H1 (cell line): ENCODE measurements at regions not wholly inside any gene's neighbourhood (a gene's known extent, or its start where the extent isn't known, plus 50 kb on each side); places are given as distances from the start of the nearest gene placed in this dataset.

Experiments
- CTCF ChIA-PET: fragments of 300-600 bp; sonication (Branson Sonifier 250); formaldehyde crosslinking; loops from one replicate; lab custom pipeline; 2021; ENCODE audit not compliant: partially characterized antibody; lab: Charles Lee
- POLR2A ChIA-PET: fragments of 300-600 bp; sonication (Branson Sonifier 250); formaldehyde crosslinking; loops from one replicate; lab custom pipeline; 2021; ENCODE audit warnings: inconsistent platforms; ENCODE audit not compliant: partially characterized antibody; lab: Charles Lee
- DNase-seq, 2 experiments: peaks; one replicate each; pipeline versions ENCODE4 v3.0.0 to v3.0.0-alpha.2; 2010 to 2022; ENCODE audit warnings: low spot score in 2 of 2, low read depth in 1 of 2, mixed read lengths in 1 of 2
- FAIRE-seq: peaks from 2 replicates; lab custom pipeline; 2011; peaks lifted over from hg19 to GRCh38; lab: Jason Lieb, UNC
- H2AFZ ChIP-seq: 2 replicates; pipeline ENCODE4 v1.8.1; 2012; ENCODE audit warnings: low read length, inconsistent platforms
- H2AK5ac ChIP-seq: 2 replicates; pipeline ENCODE4 v1.6.1; 2013; ENCODE audit warnings: low read depth, low read length
- H2BK120ac ChIP-seq: replicated peaks from 2 replicates; pipeline ENCODE3; 2013; ENCODE audit warnings: low read depth, low read length, inconsistent platforms
- H2BK12ac ChIP-seq: 2 replicates; pipeline ENCODE4 v1.6.1; 2013; ENCODE audit warnings: low read depth, low read length
- H2BK15ac ChIP-seq: 2 replicates; pipeline ENCODE4 v1.6.1; 2013; ENCODE audit warnings: low read length
- H2BK20ac ChIP-seq: 2 replicates; pipeline ENCODE4 v1.6.1; 2013; ENCODE audit warnings: low read length
- H2BK5ac ChIP-seq: 2 replicates; pipeline ENCODE4 v1.6.1; 2013; ENCODE audit warnings: low read depth, low read length
- H3K14ac ChIP-seq: 2 replicates; pipeline ENCODE4 v1.6.1; 2013; ENCODE audit warnings: inconsistent platforms; ENCODE audit not compliant: insufficient read length
- H3K18ac ChIP-seq: 2 replicates; pipeline ENCODE4 v1.6.1; 2013; ENCODE audit warnings: low read length; ENCODE audit errors: extremely low read depth
- H3K23ac ChIP-seq: 2 replicates; pipeline ENCODE4 v1.6.1; 2013; ENCODE audit warnings: inconsistent platforms; ENCODE audit not compliant: insufficient read length
- H3K23me2 ChIP-seq: 2 replicates; pipeline ENCODE4 v1.6.1; 2013; ENCODE audit warnings: low read depth, low read length
- H3K27ac ChIP-seq: 2 replicates; pipeline ENCODE4 v1.6.1; 2011; ENCODE audit warnings: low read depth, low read length, inconsistent platforms
- H3K27me3 ChIP-seq, 4 experiments: replicated peaks in 1 of 4; 1 replicate in 1 of 4; 2 replicates in 3 of 4; pipeline versions ENCODE4 v1.6.1 to v1.8.1; 2011 to 2013; ENCODE audit warnings: low read length in 3 of 4, mild to moderate bottlenecking in 3 of 4, inconsistent platforms in 2 of 4, mixed read lengths in 2 of 4, moderate library complexity in 1 of 4; ENCODE audit not compliant: control insufficient read depth in 3 of 4, insufficient read depth in 3 of 4; ENCODE audit errors: extremely low read depth in 1 of 4
- H3K36me3 ChIP-seq, 4 experiments: 2 replicates each; pipeline versions ENCODE4 v1.6.1 to v1.8.1; 2011 to 2013; ENCODE audit warnings: mild to moderate bottlenecking in 4 of 4, low read length in 3 of 4, moderate library complexity in 2 of 4, control low read depth in 1 of 4, inconsistent platforms in 1 of 4; ENCODE audit not compliant: insufficient read depth in 4 of 4, control insufficient read depth in 2 of 4
- H3K4ac ChIP-seq: replicated peaks from 2 replicates; pipeline ENCODE3; 2013; ENCODE audit warnings: low read length, low read depth, mixed read lengths, inconsistent platforms; ENCODE audit not compliant: insufficient read length
- H3K4me1 ChIP-seq, 4 experiments: replicated peaks in 1 of 4; 1 replicate in 1 of 4; 2 replicates in 3 of 4; pipeline versions ENCODE4 v1.6.1 to v1.8.1; 2011 to 2013; ENCODE audit warnings: low read length in 3 of 4, inconsistent platforms in 2 of 4, mixed read lengths in 1 of 4; ENCODE audit not compliant: insufficient read depth in 4 of 4, control insufficient read depth in 3 of 4
- H3K4me2 ChIP-seq, 2 experiments: 2 replicates each; pipeline versions ENCODE4 v1.6.1 to v1.8.1; 2011 to 2013; ENCODE audit warnings: low read depth in 2 of 2, low read length in 2 of 2, control low read depth in 1 of 2, inconsistent platforms in 1 of 2, mild to moderate bottlenecking in 1 of 2; ENCODE audit not compliant: insufficient read depth in 1 of 2
- H3K4me3 ChIP-seq, 4 experiments: fragments of 200-600, 300-600 bp in 1 of 4; sonication (generic), shearing (Covaris generic), sonication (Bioruptor Twin) in 1 of 4; 2 replicates each; pipeline versions ENCODE4 v1.5.1 to v1.8.1; 2011 to 2016; ENCODE audit warnings: low read length in 4 of 4, low read depth in 3 of 4, control low read depth in 2 of 4, inconsistent platforms in 2 of 4, mild to moderate bottlenecking in 2 of 4, mixed read lengths in 1 of 4, moderate library complexity in 1 of 4; ENCODE audit not compliant: insufficient read depth in 2 of 4; ENCODE audit errors: extremely low read depth in 1 of 4
- H3K56ac ChIP-seq: replicated peaks from 2 replicates; pipeline ENCODE3; 2013; ENCODE audit warnings: low read depth, mild to moderate bottlenecking, mixed read lengths, low read length, inconsistent platforms; ENCODE audit not compliant: insufficient read length
- H3K79me1 ChIP-seq: 2 replicates; pipeline ENCODE4 v1.6.1; 2013; ENCODE audit warnings: low read depth, low read length, control low read depth
- H3K79me2 ChIP-seq, 2 experiments: 2 replicates each; pipeline versions ENCODE4 v1.6.1 to v1.8.1; 2012 to 2013; ENCODE audit warnings: low read length in 2 of 2, mild to moderate bottlenecking in 2 of 2, inconsistent platforms in 1 of 2; ENCODE audit not compliant: insufficient read depth in 2 of 2, control insufficient read depth in 1 of 2
- H3K9ac ChIP-seq, 4 experiments: replicated peaks in 1 of 4; 1 replicate in 1 of 4; 2 replicates in 3 of 4; pipeline versions ENCODE4 v1.6.1 to v1.8.1; 2011 to 2013; ENCODE audit warnings: low read depth in 3 of 4, low read length in 3 of 4, control low read depth in 2 of 4, mild to moderate bottlenecking in 2 of 4, moderate library complexity in 2 of 4, inconsistent platforms in 1 of 4; ENCODE audit errors: extremely low read depth in 1 of 4
- H3K9me3 ChIP-seq, 2 experiments: 2 replicates each; pipeline versions ENCODE4 v1.6.1 to v1.8.1; 2012 to 2013; ENCODE audit warnings: mild to moderate bottlenecking in 2 of 2, moderate library complexity in 2 of 2, control low read depth in 1 of 2, inconsistent platforms in 1 of 2, low read depth in 1 of 2, low read length in 1 of 2, mixed read lengths in 1 of 2; ENCODE audit not compliant: insufficient read depth in 2 of 2
- H4K20me1 ChIP-seq, 2 experiments: replicated peaks in 1 of 2; 2 replicates each; pipeline versions ENCODE3 to v1.8.1; 2011 to 2013; ENCODE audit warnings: inconsistent platforms in 2 of 2, low read length in 2 of 2, mild to moderate bottlenecking in 1 of 2; ENCODE audit not compliant: insufficient read depth in 2 of 2, control insufficient read depth in 1 of 2
- H4K5ac ChIP-seq: 2 replicates; pipeline ENCODE4 v1.6.1; 2013; ENCODE audit warnings: low read length, low read depth, mixed read lengths, inconsistent platforms; ENCODE audit not compliant: insufficient read length
- H4K8ac ChIP-seq: 2 replicates; pipeline ENCODE4 v1.8.0; 2013; ENCODE audit warnings: mild to moderate bottlenecking, moderate library complexity, low read length, inconsistent platforms; ENCODE audit not compliant: insufficient read depth; ENCODE audit errors: extremely low read depth
- H4K91ac ChIP-seq: replicated peaks from 2 replicates; pipeline ENCODE3; 2013; ENCODE audit warnings: low read length, mixed read lengths, inconsistent platforms; ENCODE audit not compliant: insufficient read length
- MAX ChIP-seq: IDR thresholded peaks from 2 replicates; pipeline ENCODE4 v1.6.1; 2012; ENCODE audit warnings: inconsistent platforms
- WGBS, 2 experiments: shearing (Covaris generic) in 1 of 2; methylation state at CpG; one replicate each; pipeline versions ENCODE4 v1.1.6 to v1.1.7; 2013 to 2015; ENCODE audit warnings: low lambda C conversion rate in 2 of 2, mixed read lengths in 2 of 2, inconsistent platforms in 1 of 2, low coverage in 1 of 2, missing lambda C conversion rate in 1 of 2; ENCODE audit not compliant: insufficient replicate concordance in 2 of 2, insufficient coverage in 1 of 2, insufficient read length in 1 of 2; ENCODE audit errors: extremely low coverage in 1 of 2, missing lambda C conversion rate in 1 of 2; 5-methylcytosine and 5-hydroxymethylcytosine counted together

GRCh38 chr2:120817956-120818325 lies 82.3 kb downstream of the GLI2 start:
- no peak overlapping the region; the same call in 1 of the 2 replicates for H3K18ac ChIP-seq
- H3K56ac ChIP-seq = no peak overlapping the region
- H3K4me1 ChIP-seq = peaks cover 0 to 17% (median 11%) of the 10 kb centered on the region in 4 experiments; a peak in 6 of 7 replicates
- DNase-seq (no peak), FAIRE-seq (no peak)
- peaks cover 3 to 23% of the 10 kb centered on the region in 2 experiments for H4K20me1 ChIP-seq
- H3K36me3 ChIP-seq = peaks cover 0 to 4% (median 0%) of the 10 kb centered on the region in 4 experiments; a peak in 2 of 8 replicates
- H2AFZ ChIP-seq = no peak overlapping the region
- H4K5ac ChIP-seq = no peak overlapping the region
- no peak overlapping the region for H3K4me2 ChIP-seq
- no peak overlapping the region for H3K27ac ChIP-seq
- H3K27me3 ChIP-seq = no peaks in the 10 kb centered on the region
- ChIA-PET CTCF (interaction anchor here (0.5 to 2.9 kb wide), 4 partner anchors 15 to 139 kb away, joined by 3 to 11 read pairs (median 6); no protein-coding TSS in a partner anchor), POLR2A (no interaction called here)
- no peak overlapping the region for H4K91ac ChIP-seq
- H2AK5ac ChIP-seq = no peak overlapping the region
- H3K23ac ChIP-seq = no peak overlapping the region
- no peak overlapping the region for H2BK15ac ChIP-seq
- WGBS, 2 experiments = 94% methylated on average over 3 of the region's 3 CpGs; no CpG with 5 or more reads in 1 of the 2 experiments
- H3K79me1 ChIP-seq = peaks cover 12% of the 10 kb centered on the region
- H4K8ac ChIP-seq = no peak overlapping the region
- H2BK120ac ChIP-seq = no peak overlapping the region
- no peaks in the 10 kb centered on the region for H3K9me3 ChIP-seq
- peak overlapping the region; percentile 76; the same call in 1 of the 2 replicates for H2BK5ac ChIP-seq
- no peaks in the 10 kb centered on the region for H3K23me2 ChIP-seq
- H2BK20ac ChIP-seq = no peak overlapping the region
- H3K14ac ChIP-seq = no peak overlapping the region
- H3K9ac ChIP-seq = no peak overlapping the region
- no peak overlapping the region for H3K4ac ChIP-seq
- no peak overlapping the region for H3K4me3 ChIP-seq
- H3K79me2 ChIP-seq = peaks cover 0 to 19% of the 10 kb centered on the region in 2 experiments; a peak in 2 of 4 replicates
- no peak overlapping the region for H2BK12ac ChIP-seq
- TF ChIP-seq MAX = no peak
